Stomach (tissue), 4 donors: ENCODE measurements at regions not wholly inside any gene's neighbourhood (a gene's known extent, or its start where the extent isn't known, plus 50 kb on each side); places are given as distances from the start of the nearest gene placed in this dataset.

ENCODE experiments used
- CTCF ChIP-seq, 7 experiments: fragments of 450-650 bp in 4 of 7; fragments of 200-600 bp in 3 of 7; sonication (generic) in 3 of 7; IDR thresholded peaks; one replicate each; pipeline ENCODE4 v1.5.1; 2016 to 2019; ENCODE audit warnings: antibody characterized with exemption in 7 of 7, control low read depth in 2 of 7, mild to moderate bottlenecking in 1 of 7
- POLR2A ChIP-seq, 4 donors: fragments of 450-650 bp; IDR thresholded peaks; one replicate each; pipeline ENCODE4 v1.6.1; 2016; ENCODE audit warnings: antibody characterized with exemption in 4 of 4, control low read depth in 2 of 4, mild to moderate bottlenecking in 1 of 4, moderate library complexity in 1 of 4
- POLR2AphosphoS5 ChIP-seq, 3 donors: sonication (generic); formaldehyde crosslinking; IDR thresholded peaks; one replicate each; pipeline ENCODE4 v1.6.1; 2016; ENCODE audit warnings: antibody characterized with exemption in 3 of 3

- no peak for TF ChIP-seq CTCF (IDR thresholded peaks at IDR 0.05)
- TF ChIP-seq POLR2A (IDR thresholded peaks at IDR 0.05) = no peak
- no peak for TF ChIP-seq POLR2AphosphoS5 (IDR thresholded peaks at IDR 0.05)
Measured at GRCh38 chr11:19635332-19635731, 77.3 kb upstream of the NAV2 start.
